ENCODE measurements at regions not wholly inside any gene's neighbourhood (a gene's known extent, or its start where the extent isn't known, plus 50 kb on each side); places are given as distances from the start of the nearest gene placed in this dataset.

DNA sequence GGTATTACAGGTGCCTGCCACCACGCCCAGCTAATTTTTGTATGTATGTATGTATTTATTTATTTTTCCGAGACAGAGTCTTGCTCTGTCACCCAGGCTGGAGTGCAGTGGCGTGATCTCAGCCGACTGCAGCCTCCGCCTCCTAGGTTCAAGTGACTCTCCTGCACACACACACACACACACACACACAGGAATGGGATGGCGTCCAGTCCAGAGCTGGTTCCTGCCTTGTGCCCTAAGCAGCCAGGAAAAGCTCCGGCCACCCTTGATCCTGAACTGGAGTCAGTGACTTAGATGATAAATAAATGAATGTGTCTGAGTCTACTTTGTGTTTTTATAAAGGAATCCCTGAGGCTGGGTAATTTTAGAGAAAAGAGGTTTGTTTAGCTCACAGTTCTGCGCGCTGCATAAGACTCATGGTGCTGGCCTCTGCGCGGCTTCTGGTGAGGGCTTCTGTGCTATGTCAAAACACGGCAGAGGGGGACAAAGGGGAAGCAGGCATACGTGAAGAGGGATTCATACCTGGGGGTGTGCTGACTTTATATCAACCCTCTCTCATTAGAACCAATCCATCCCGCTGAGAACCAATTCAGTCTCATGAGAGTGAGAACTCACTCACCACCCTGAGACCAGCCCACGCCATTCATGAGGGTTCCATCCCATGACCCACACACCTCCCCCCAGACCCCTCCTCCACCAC lies 59.7 kb upstream of the PHLPP1 start:
- DNase-seq (ENCODE audit: low read depth) = no peak
- TF ChIP-seq, protein P1, sequence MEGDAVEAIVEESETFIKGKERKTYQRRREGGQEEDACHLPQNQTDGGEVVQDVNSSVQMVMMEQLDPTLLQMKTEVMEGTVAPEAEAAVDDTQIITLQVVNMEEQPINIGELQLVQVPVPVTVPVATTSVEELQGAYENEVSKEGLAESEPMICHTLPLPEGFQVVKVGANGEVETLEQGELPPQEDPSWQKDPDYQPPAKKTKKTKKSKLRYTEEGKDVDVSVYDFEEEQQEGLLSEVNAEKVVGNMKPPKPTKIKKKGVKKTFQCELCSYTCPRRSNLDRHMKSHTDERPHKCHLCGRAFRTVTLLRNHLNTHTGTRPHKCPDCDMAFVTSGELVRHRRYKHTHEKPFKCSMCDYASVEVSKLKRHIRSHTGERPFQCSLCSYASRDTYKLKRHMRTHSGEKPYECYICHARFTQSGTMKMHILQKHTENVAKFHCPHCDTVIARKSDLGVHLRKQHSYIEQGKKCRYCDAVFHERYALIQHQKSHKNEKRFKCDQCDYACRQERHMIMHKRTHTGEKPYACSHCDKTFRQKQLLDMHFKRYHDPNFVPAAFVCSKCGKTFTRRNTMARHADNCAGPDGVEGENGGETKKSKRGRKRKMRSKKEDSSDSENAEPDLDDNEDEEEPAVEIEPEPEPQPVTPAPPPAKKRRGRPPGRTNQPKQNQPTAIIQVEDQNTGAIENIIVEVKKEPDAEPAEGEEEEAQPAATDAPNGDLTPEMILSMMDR (IDR thresholded peaks at IDR 0.05; ENCODE audit: insufficient read depth, low read depth, low read length) = no peak
- H3K4me3 ChIP-seq (ENCODE audit: low read depth, low read length) = no peak overlapping the region

DNA sequence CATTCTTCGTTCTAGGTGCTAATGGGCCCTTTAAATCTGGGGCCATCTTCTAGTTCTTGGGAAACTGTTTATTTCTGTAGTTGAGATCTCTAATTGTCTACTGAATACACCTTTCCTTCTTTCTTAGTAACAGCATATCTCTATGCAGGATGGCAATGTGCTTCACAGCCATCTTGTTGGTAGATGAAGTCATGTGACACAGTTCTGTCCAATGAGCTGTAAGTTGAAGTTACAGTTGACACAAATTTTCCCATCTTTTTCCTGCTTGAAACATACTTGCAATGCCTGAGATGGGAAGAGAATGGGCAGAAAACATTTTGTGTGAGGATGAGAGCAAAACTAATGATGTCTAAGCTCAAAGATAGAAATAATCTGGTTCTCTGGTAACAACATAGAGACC lies 57.3 kb upstream of the PHLPP1 start:
- TF ChIP-seq, protein P1 (IDR thresholded peaks at IDR 0.05; ENCODE audit: insufficient read depth, low read depth, low read length) = no peak
- no peak overlapping the region for H3K4me3 ChIP-seq (ENCODE audit: low read depth, low read length)
- DNase-seq (ENCODE audit: low read depth) = no peak

DNA sequence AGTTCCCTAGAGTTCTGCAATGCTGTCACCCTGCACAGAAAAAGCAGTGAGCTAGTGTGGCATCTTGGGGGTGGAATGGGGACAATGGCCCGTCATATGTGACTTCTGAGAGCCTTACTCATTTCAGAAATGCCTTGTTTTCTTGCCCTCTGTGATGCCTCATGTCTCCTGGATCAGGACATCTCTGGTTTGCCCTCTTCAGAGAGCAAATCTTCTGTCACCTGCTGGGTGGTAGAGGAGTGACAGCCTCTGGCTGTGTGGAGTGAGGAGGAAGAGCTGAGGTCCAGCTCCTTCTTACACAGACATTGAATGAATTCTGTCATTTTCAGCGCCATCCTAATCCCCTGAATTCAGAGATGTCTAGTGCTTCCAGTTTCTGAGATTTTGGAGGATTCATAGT lies 55.6 kb upstream of the PHLPP1 start:
- TF ChIP-seq, protein P1 (IDR thresholded peaks at IDR 0.05; ENCODE audit: insufficient read depth, low read depth, low read length) = no peak
- H3K4me3 ChIP-seq (ENCODE audit: low read depth, low read length) = no peak overlapping the region
- no peak for DNase-seq (ENCODE audit: low read depth)

DNA sequence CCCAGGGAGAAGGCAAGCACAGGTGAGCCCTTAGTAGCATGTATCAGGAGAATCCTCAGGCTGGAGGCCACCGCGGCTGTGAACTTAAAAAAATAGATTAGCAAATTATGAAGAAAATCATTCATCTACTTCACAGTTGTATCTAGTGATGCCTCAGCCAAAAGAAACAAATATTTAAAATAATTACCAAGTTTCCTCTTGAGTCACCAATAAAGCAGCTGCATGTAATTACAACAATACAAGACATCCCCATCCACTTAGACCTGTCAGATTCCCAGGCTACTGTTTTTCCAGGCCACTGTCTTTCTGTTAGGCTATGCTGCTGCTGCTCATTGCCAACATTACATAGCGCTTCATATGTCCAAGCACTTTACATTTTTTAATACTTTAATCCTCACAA lies 54.6 kb upstream of the PHLPP1 start:
- DNase-seq (ENCODE audit: low read depth) = no peak
- no peak overlapping the region for H3K4me3 ChIP-seq (ENCODE audit: low read depth, low read length)
- TF ChIP-seq, protein P1 (IDR thresholded peaks at IDR 0.05; ENCODE audit: insufficient read depth, low read depth, low read length) = no peak

GRCh38 chr18:62663731-62664336 lies 51.5 kb upstream of the PHLPP1 start:
- H3K4me3 ChIP-seq (ENCODE audit: low read depth, low read length) = no peak overlapping the region
- DNase-seq (ENCODE audit: low read depth) = peak; percentile 9
- TF ChIP-seq, protein P1 (IDR thresholded peaks at IDR 0.05; ENCODE audit: insufficient read depth, low read depth, low read length) = no peak

- DNase-seq (ENCODE audit: low read depth) = no peak
- TF ChIP-seq, protein P1 (IDR thresholded peaks at IDR 0.05; ENCODE audit: insufficient read depth, low read depth, low read length) = no peak
- H3K4me3 ChIP-seq (ENCODE audit: low read depth, low read length) = no peak overlapping the region
Observed at GRCh38 chr18:62664414-62664813, 50.9 kb upstream of the PHLPP1 start.

Data from fibroblast of villous mesenchyme (primary cell).